Lung (tissue), 11 donors: ENCODE measurements at regions not wholly inside any gene's neighbourhood (a gene's known extent, or its start where the extent isn't known, plus 50 kb on each side); places are given as distances from the start of the nearest gene placed in this dataset.

ENCODE experiments used
- ATAC-seq: fragments of 200-7000 bp; cut with Tn5 transposase; one replicate; pipeline ENCODE4 v1.9.1; 2020; ENCODE audit warnings: moderate number of reproducible peaks; ENCODE audit not compliant: insufficient read depth, low FRiP score
- DNase-seq, 3 donors: peaks; one replicate each; pipeline ENCODE4 v3.0.0-alpha.2; 2013 to 2017
- H3K27ac ChIP-seq, 2 donors: one replicate each; pipeline ENCODE4 v1.5.1; 2013; ENCODE audit warnings: mild to moderate bottlenecking in 2 of 2, moderate library complexity in 2 of 2, control low read depth in 1 of 2, inconsistent platforms in 1 of 2, low read depth in 1 of 2, low read length in 1 of 2
- H3K27me3 ChIP-seq, 3 donors: one replicate each; pipeline ENCODE4 v1.5.1; 2013; ENCODE audit warnings: low read length in 2 of 3; ENCODE audit not compliant: control insufficient read depth in 3 of 3, insufficient read depth in 3 of 3
- H3K36me3 ChIP-seq, 4 donors: one replicate each; pipeline ENCODE4 v1.5.1; 2013; ENCODE audit warnings: low read length in 4 of 4, mild to moderate bottlenecking in 1 of 4, moderate library complexity in 1 of 4; ENCODE audit not compliant: control insufficient read depth in 4 of 4, insufficient read depth in 4 of 4
- H3K4me1 ChIP-seq, 5 donors: one replicate each; pipeline ENCODE4 v1.5.1; 2013; ENCODE audit warnings: low read length in 5 of 5, mild to moderate bottlenecking in 2 of 5, moderate library complexity in 1 of 5; ENCODE audit not compliant: control insufficient read depth in 5 of 5, insufficient read depth in 5 of 5
- H3K4me3 ChIP-seq: one replicate; pipeline ENCODE4 v1.5.1; 2013; ENCODE audit warnings: mild to moderate bottlenecking, control low read depth, moderate library complexity
- H3K9ac ChIP-seq, 2 donors: one replicate each; pipeline ENCODE4 v1.5.1; 2013; ENCODE audit warnings: low read length in 2 of 2, control low read depth in 1 of 2; ENCODE audit not compliant: insufficient read depth in 1 of 2
- H3K9me3 ChIP-seq, 4 donors: one replicate each; pipeline ENCODE4 v1.5.1; 2013; ENCODE audit warnings: low read length in 3 of 4, mild to moderate bottlenecking in 1 of 4, moderate library complexity in 1 of 4; ENCODE audit not compliant: control insufficient read depth in 4 of 4, insufficient read depth in 3 of 4
- CTCF ChIP-seq: IDR thresholded peaks from 2 replicates; pipeline ENCODE4 v1.5.1; 2012; ENCODE audit warnings: mild to moderate bottlenecking; ENCODE audit errors: control extremely low read depth, extremely low read depth
- WGBS, 2 donors: extraction: QIAGEN DNeasy Blood & Tissue Kit; methylation state at CpG; one replicate each; pipeline ENCODE4 v1.1.7; 2013; 5-methylcytosine and 5-hydroxymethylcytosine counted together
- donor health status: control.
- donor health status: control.
- donor health status: Bipolar disorder and iron deficiency.
- donor health status: healthy.
- donor health status: DM: yes; HTN: yes; CAD: no.

GRCh38 chr5:102089883-102090282 is 206.2 kb downstream of the SLCO4C1 start:
- ATAC-seq (no peak), DNase-seq (no peak)
- H3K36me3 ChIP-seq, result no peaks in the 10 kb centered on the region
- H3K4me3 ChIP-seq, result no peak overlapping the region
- peaks cover 0 to 3% (median 0%) of the 10 kb centered on the region in 4 donors for H3K9me3 ChIP-seq
- no peak for TF ChIP-seq CTCF
- H3K27ac ChIP-seq, result no peak overlapping the region
- 62 to 66% methylated on average over 2 of the region's 2 CpGs for WGBS, 2 donors
- H3K4me1 ChIP-seq, result no peaks in the 10 kb centered on the region
- no peak overlapping the region for H3K9ac ChIP-seq
- no peaks in the 10 kb centered on the region for H3K27me3 ChIP-seq

GRCh38 chr5:102087906-102088305 is 208.2 kb downstream of the SLCO4C1 start:
- no peak for ATAC-seq
- Histone ChIP-seq H3K9ac (no peak overlapping the region), H3K27ac (no peak overlapping the region), H3K4me3 (no peak overlapping the region), H3K9me3 (peaks cover 0 to 3% (median 0%) of the 10 kb centered on the region in 4 donors), H3K27me3 (no peaks in the 10 kb centered on the region), H3K36me3 (no peaks in the 10 kb centered on the region), H3K4me1 (no peaks in the 10 kb centered on the region)
- no peak for DNase-seq
- whole genome bisulfite sequencing, 2 donors, result 72 to 85% methylated on average over 2 of the region's 2 CpGs
- no peak for TF ChIP-seq CTCF

GRCh38 chr5:102080288-102080687 is 215.8 kb downstream of the SLCO4C1 start:
- no peak overlapping the region for H3K27ac ChIP-seq
- ATAC-seq, result no peak
- H3K9ac ChIP-seq, result no peak overlapping the region
- peaks cover 0 to 3% (median 0%) of the 10 kb centered on the region in 4 donors for H3K9me3 ChIP-seq
- no peaks in the 10 kb centered on the region for H3K36me3 ChIP-seq
- no peak for DNase-seq
- H3K4me3 ChIP-seq, result no peak overlapping the region
- no peaks in the 10 kb centered on the region for H3K27me3 ChIP-seq
- no peaks in the 10 kb centered on the region for H3K4me1 ChIP-seq
- WGBS, 2 donors, result 28 to 65% methylated on average over 1 of the region's 1 CpG
- TF ChIP-seq CTCF, result no peak

GRCh38 chr5:102077920-102078319 is 218.2 kb downstream of the SLCO4C1 start:
- DNase-seq (no peak), ATAC-seq (no peak)
- Histone ChIP-seq H3K9me3 (peaks cover 0 to 3% (median 0%) of the 10 kb centered on the region in 4 donors), H3K4me3 (no peak overlapping the region), H3K9ac (no peak overlapping the region), H3K27me3 (no peaks in the 10 kb centered on the region), H3K4me1 (no peaks in the 10 kb centered on the region), H3K27ac (no peak overlapping the region), H3K36me3 (no peaks in the 10 kb centered on the region)
- no peak for TF ChIP-seq CTCF
- WGBS, 2 donors, result 88 to 92% methylated on average over 5 of the region's 5 CpGs
